ENCODE measurements at regions not wholly inside any gene's neighbourhood (a gene's known extent, or its start where the extent isn't known, plus 50 kb on each side); places are given as distances from the start of the nearest gene placed in this dataset.

- TF ChIP-seq REST (IDR thresholded peaks at IDR 0.05; ENCODE audit: insufficient read depth in 1 of 2, low read depth in 2 of 2, low read length in 2 of 2) (no peak), POLR2AphosphoS5 (IDR thresholded peaks at IDR 0.05; ENCODE audit: low read depth, low read length) (no peak), TAF1 (IDR thresholded peaks at IDR 0.05; ENCODE audit: borderline replicate concordance, insufficient read depth, low read length) (no peak), SIN3A (IDR thresholded peaks at IDR 0.05; ENCODE audit: borderline replicate concordance, insufficient read depth, low read length) (no peak), FOXP2 (optimal IDR thresholded peaks at IDR 0.05; ENCODE audit: borderline replicate concordance, extremely low read depth, extremely low read length, insufficient read depth) (no peak)
These were observed 143.3 kb upstream of the TMTC4 start for GRCh38 chr13:100817928-100818327.

Data from PFSK-1 (cell line).